ENCODE measurements at regions not wholly inside any gene's neighbourhood (a gene's known extent, or its start where the extent isn't known, plus 50 kb on each side); places are given as distances from the start of the nearest gene placed in this dataset.
A peak's percentile ranks its signal among the peaks of the same experiment; 100 is the strongest.
"Not testable (repeated sequence)": the region's sequence is repeated elsewhere in the genome, so short reads cannot be mapped to it uniquely, and the experiment has no call there.

- POLR2A ChIA-PET; BruUV-seq (replicated peaks); H3K36me3 Mint-ChIP-seq (ENCODE audit: insufficient read depth, unreplicated experiment); H3K27ac Mint-ChIP-seq (ENCODE audit: low read depth, unreplicated experiment); H3K4me3 Mint-ChIP-seq (ENCODE audit: unreplicated experiment); DNase-seq (ENCODE audit: unreplicated experiment); CTCF ChIA-PET; intact Hi-C loops (cut with micrococcal nuclease); H3K4me1 Mint-ChIP-seq (ENCODE audit: insufficient read depth, unreplicated experiment); H3K27me3 Mint-ChIP-seq (ENCODE audit: insufficient read depth, unreplicated experiment): not testable (repeated sequence)
- peaks cover 16% of the 10 kb centered on the region for H3K9me3 Mint-ChIP-seq (ENCODE audit: unreplicated experiment)
These were observed 811.7 kb downstream of the PRIM2 start for GRCh38 chr6:58129098-58129497.

- intact Hi-C loops (cut with micrococcal nuclease); BruUV-seq (replicated peaks); H3K27me3 Mint-ChIP-seq (ENCODE audit: insufficient read depth, unreplicated experiment); CTCF ChIA-PET; H3K4me1 Mint-ChIP-seq (ENCODE audit: insufficient read depth, unreplicated experiment); H3K36me3 Mint-ChIP-seq (ENCODE audit: insufficient read depth, unreplicated experiment); H3K9me3 Mint-ChIP-seq (ENCODE audit: unreplicated experiment); H3K4me3 Mint-ChIP-seq (ENCODE audit: unreplicated experiment); H3K27ac Mint-ChIP-seq (ENCODE audit: low read depth, unreplicated experiment); DNase-seq (ENCODE audit: unreplicated experiment); POLR2A ChIA-PET: not testable (repeated sequence)
These were observed 822.3 kb downstream of the PRIM2 start for GRCh38 chr6:58139746-58140145.

- H3K27me3 Mint-ChIP-seq (ENCODE audit: insufficient read depth, unreplicated experiment); POLR2A ChIA-PET; H3K9me3 Mint-ChIP-seq (ENCODE audit: unreplicated experiment); intact Hi-C loops (cut with micrococcal nuclease); CTCF ChIA-PET; H3K4me3 Mint-ChIP-seq (ENCODE audit: unreplicated experiment); DNase-seq (ENCODE audit: unreplicated experiment); BruUV-seq (replicated peaks); H3K36me3 Mint-ChIP-seq (ENCODE audit: insufficient read depth, unreplicated experiment); H3K4me1 Mint-ChIP-seq (ENCODE audit: insufficient read depth, unreplicated experiment); H3K27ac Mint-ChIP-seq (ENCODE audit: low read depth, unreplicated experiment): not testable (repeated sequence)
These were observed 853.6 kb downstream of the PRIM2 start for GRCh38 chr6:58171025-58171424.

GRCh38 chr6:58181557-58182065 is 864.2 kb downstream of the PRIM2 start:
- intact Hi-C loops (cut with micrococcal nuclease); POLR2A ChIA-PET; H3K27ac Mint-ChIP-seq (ENCODE audit: low read depth, unreplicated experiment); H3K4me1 Mint-ChIP-seq (ENCODE audit: insufficient read depth, unreplicated experiment); H3K36me3 Mint-ChIP-seq (ENCODE audit: insufficient read depth, unreplicated experiment); H3K4me3 Mint-ChIP-seq (ENCODE audit: unreplicated experiment); CTCF ChIA-PET; BruUV-seq (replicated peaks); H3K27me3 Mint-ChIP-seq (ENCODE audit: insufficient read depth, unreplicated experiment); H3K9me3 Mint-ChIP-seq (ENCODE audit: unreplicated experiment); DNase-seq (ENCODE audit: unreplicated experiment): not testable (repeated sequence)
- TF ChIP-seq CTCF (IDR thresholded peaks at IDR 0.05; ENCODE audit: unreplicated experiment) = peak; percentile 6

- POLR2A ChIA-PET; DNase-seq (ENCODE audit: unreplicated experiment); H3K27ac Mint-ChIP-seq (ENCODE audit: low read depth, unreplicated experiment); H3K9me3 Mint-ChIP-seq (ENCODE audit: unreplicated experiment); H3K4me1 Mint-ChIP-seq (ENCODE audit: insufficient read depth, unreplicated experiment); intact Hi-C loops (cut with micrococcal nuclease); BruUV-seq (replicated peaks); CTCF ChIA-PET; H3K4me3 Mint-ChIP-seq (ENCODE audit: unreplicated experiment); H3K36me3 Mint-ChIP-seq (ENCODE audit: insufficient read depth, unreplicated experiment); H3K27me3 Mint-ChIP-seq (ENCODE audit: insufficient read depth, unreplicated experiment): not testable (repeated sequence)
These were observed 867.9 kb downstream of the PRIM2 start for GRCh38 chr6:58185300-58185699.

- BruUV-seq (replicated peaks); H3K9me3 Mint-ChIP-seq (ENCODE audit: unreplicated experiment); CTCF ChIA-PET; intact Hi-C loops (cut with micrococcal nuclease); POLR2A ChIA-PET; H3K36me3 Mint-ChIP-seq (ENCODE audit: insufficient read depth, unreplicated experiment); H3K27me3 Mint-ChIP-seq (ENCODE audit: insufficient read depth, unreplicated experiment): not testable (repeated sequence)
- DNase-seq (ENCODE audit: unreplicated experiment) = peak; percentile 54
- H3K4me3 Mint-ChIP-seq (ENCODE audit: unreplicated experiment) = peak overlapping the region; percentile 56
- peaks cover 16% of the 10 kb centered on the region for H3K4me1 Mint-ChIP-seq (ENCODE audit: insufficient read depth, unreplicated experiment)
- peak overlapping the region; percentile 73 for H3K27ac Mint-ChIP-seq (ENCODE audit: low read depth, unreplicated experiment)
These were observed 875.8 kb downstream of the PRIM2 start for GRCh38 chr6:58193209-58193608.
